Natural killer cell treated with Interleukin-12 subunit alpha and Interleukin-12 subunit beta and Interleukin-15 and Interleukin-18, amount 100 ng/mL, for 72 hours (primary cell): ENCODE measurements at regions not wholly inside any gene's neighbourhood (a gene's known extent, or its start where the extent isn't known, plus 50 kb on each side); places are given as distances from the start of the nearest gene placed in this dataset.

Source experiments
- ATAC-seq, 2 donors: fragments of 150-1000 bp; cut with Tn5 transposase in 1 of 2; sonication (Bioruptor Pico), chemical (Tn5 transposase) in 1 of 2; 2 replicates each; pipeline ENCODE4 v1.10.0; 2021
- DNase-seq: peaks from one replicate; pipeline ENCODE4 v3.0.0; 2022; ENCODE audit warnings: low spot score
- H3K27ac Mint-ChIP-seq, 2 donors: 1 replicate in 1 of 2; 2 replicates in 1 of 2; pipeline ENCODE4 v1.8.0; 2022; ENCODE audit warnings: mixed read lengths in 2 of 2, mild to moderate bottlenecking in 1 of 2, moderate library complexity in 1 of 2
- H3K27me3 Mint-ChIP-seq, 2 donors: 1 replicate in 1 of 2; 2 replicates in 1 of 2; pipeline ENCODE4 v1.8.0; 2022; ENCODE audit warnings: mixed read lengths in 2 of 2
- H3K36me3 Mint-ChIP-seq: one replicate; pipeline ENCODE4 v1.8.0; 2022; ENCODE audit warnings: mixed read lengths
- H3K4me1 Mint-ChIP-seq, 2 donors: 1 replicate in 1 of 2; 2 replicates in 1 of 2; pipeline ENCODE4 v1.8.0; 2022; ENCODE audit warnings: low read depth in 2 of 2, mixed read lengths in 2 of 2, mild to moderate bottlenecking in 1 of 2
- H3K4me3 Mint-ChIP-seq: one replicate; pipeline ENCODE4 v1.8.0; 2022; ENCODE audit warnings: mixed read lengths
- H3K9me3 Mint-ChIP-seq: 2 replicates; pipeline ENCODE4 v1.8.0; 2022; ENCODE audit warnings: mixed read lengths

DNA sequence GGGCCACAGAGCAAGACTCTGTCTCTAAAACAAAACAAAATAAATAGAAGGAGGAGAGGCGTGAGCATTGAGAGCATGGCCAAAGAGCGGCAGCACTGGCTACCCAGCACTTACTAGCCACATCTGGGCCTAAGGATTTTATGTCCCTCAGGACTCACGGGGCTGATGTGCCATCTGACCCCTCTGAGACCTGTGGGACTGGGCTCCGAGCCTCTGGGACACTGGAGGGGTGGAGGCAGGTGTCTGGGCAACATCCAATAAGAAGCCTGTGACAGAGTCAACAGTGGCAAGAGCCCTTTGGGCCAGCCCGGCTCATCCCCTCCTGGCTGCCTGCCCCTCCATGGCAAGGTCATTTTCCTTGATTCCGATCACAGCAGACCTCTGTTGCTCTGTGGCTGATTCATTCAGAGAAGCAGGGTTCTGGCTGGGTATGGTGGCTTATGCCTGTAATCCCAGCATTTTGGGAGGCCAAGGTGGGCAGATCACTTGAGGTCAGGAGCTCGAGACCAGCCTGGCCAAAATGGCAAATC, 60.7 kb downstream of the RRM2 start:
- Mint-ChIP-seq H3K27ac (no peak overlapping the region), H3K9me3 (no peaks in the 10 kb centered on the region), H3K4me1 (no peaks in the 10 kb centered on the region), H3K4me3 (no peak overlapping the region), H3K36me3 (peaks cover 4% of the 10 kb centered on the region), H3K27me3 (no peaks in the 10 kb centered on the region)
- no peak for DNase-seq
- no peak for ATAC-seq

GRCh38 chr2:10184421-10184820, 61.9 kb downstream of the RRM2 start:
- ATAC-seq: no peak
- Mint-ChIP-seq H3K27me3 (no peaks in the 10 kb centered on the region), H3K27ac (no peak overlapping the region), H3K4me1 (no peaks in the 10 kb centered on the region), H3K36me3 (peaks cover 4% of the 10 kb centered on the region), H3K4me3 (no peak overlapping the region), H3K9me3 (no peaks in the 10 kb centered on the region)
- DNase-seq: no peak

- no peak for ATAC-seq
- Mint-ChIP-seq H3K9me3 (peaks cover 4% of the 10 kb centered on the region), H3K27me3 (no peaks in the 10 kb centered on the region), H3K27ac (no peak overlapping the region), H3K4me1 (peaks cover 5 to 6% of the 10 kb centered on the region in 2 donors), H3K36me3 (peaks cover 10% of the 10 kb centered on the region), H3K4me3 (no peak overlapping the region)
- DNase-seq: no peak
Observed at GRCh38 chr2:10185046-10185445, 62.5 kb downstream of the RRM2 start.

DNA sequence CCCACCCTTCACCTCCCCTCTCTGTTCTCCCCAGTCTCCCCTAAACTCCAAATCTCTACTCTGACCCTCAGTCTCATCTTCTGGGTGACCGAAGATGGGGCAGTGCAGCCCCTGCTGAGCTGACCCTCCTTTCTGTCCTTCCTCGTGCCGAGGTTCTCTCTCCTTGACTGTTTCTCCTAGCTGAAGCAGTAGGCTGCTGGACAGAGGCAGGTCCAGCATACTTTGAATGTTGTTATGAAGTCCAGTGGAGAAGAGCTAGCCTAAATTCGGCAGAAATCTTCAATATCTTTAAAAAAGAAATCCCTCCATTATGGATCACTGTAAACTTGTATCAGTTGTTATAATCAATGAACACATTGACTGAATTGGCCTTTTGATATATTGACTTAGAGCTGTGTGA, 63.2 kb downstream of the RRM2 start:
- Mint-ChIP-seq H3K27me3 (no peaks in the 10 kb centered on the region), H3K36me3 (peaks cover 12% of the 10 kb centered on the region), H3K27ac (peak overlapping the region in 1 of 2 donors; percentile 10), H3K4me3 (no peak overlapping the region), H3K4me1 (peaks cover 11 to 12% of the 10 kb centered on the region in 2 donors), H3K9me3 (peaks cover 11% of the 10 kb centered on the region)
- DNase-seq (no peak), ATAC-seq (no peak)

- no peak for DNase-seq
- H3K27ac Mint-ChIP-seq: no peak overlapping the region
- ATAC-seq: no peak
- peaks cover 11 to 12% of the 10 kb centered on the region in 2 donors for H3K4me1 Mint-ChIP-seq
- H3K27me3 Mint-ChIP-seq: no peaks in the 10 kb centered on the region
- peaks cover 8% of the 10 kb centered on the region for H3K36me3 Mint-ChIP-seq
- H3K4me3 Mint-ChIP-seq: no peak overlapping the region
- H3K9me3 Mint-ChIP-seq: peaks cover 11% of the 10 kb centered on the region
Observed at GRCh38 chr2:10186868-10187535, 64.5 kb downstream of the RRM2 start.

- Mint-ChIP-seq H3K9me3 (peaks cover 11% of the 10 kb centered on the region), H3K36me3 (peaks cover 8% of the 10 kb centered on the region), H3K4me1 (peaks cover 11 to 12% of the 10 kb centered on the region in 2 donors), H3K27ac (no peak overlapping the region), H3K27me3 (no peaks in the 10 kb centered on the region), H3K4me3 (no peak overlapping the region)
- DNase-seq (no peak), ATAC-seq (no peak)
Observed at GRCh38 chr2:10187661-10188060, 65.1 kb downstream of the RRM2 start.

DNA sequence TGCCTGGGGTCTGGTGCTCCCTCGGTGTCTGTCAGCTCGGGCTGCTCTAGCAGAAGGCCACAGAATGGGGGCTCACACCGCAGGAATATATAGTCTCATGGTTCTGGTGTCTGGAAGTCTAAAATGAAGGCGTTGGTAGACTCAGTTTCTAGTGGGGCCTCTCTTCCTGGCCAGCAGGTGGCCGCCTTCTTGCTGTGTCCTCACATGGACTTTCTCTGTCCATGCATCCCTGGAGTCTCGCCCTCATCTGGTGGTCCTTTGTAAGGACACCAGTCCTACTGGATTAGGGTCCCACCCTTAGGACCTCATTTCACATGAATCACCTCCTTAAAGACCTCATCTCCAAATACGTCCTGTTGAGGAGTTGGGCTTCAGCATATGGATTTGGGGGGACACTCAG, 65.7 kb downstream of the RRM2 start:
- H3K4me1 Mint-ChIP-seq: peaks cover 11 to 12% of the 10 kb centered on the region in 2 donors
- H3K36me3 Mint-ChIP-seq: peaks cover 8% of the 10 kb centered on the region
- no peaks in the 10 kb centered on the region for H3K27me3 Mint-ChIP-seq
- ATAC-seq (no peak), DNase-seq (no peak)
- peaks cover 11% of the 10 kb centered on the region for H3K9me3 Mint-ChIP-seq
- no peak overlapping the region for H3K4me3 Mint-ChIP-seq
- no peak overlapping the region for H3K27ac Mint-ChIP-seq

DNA sequence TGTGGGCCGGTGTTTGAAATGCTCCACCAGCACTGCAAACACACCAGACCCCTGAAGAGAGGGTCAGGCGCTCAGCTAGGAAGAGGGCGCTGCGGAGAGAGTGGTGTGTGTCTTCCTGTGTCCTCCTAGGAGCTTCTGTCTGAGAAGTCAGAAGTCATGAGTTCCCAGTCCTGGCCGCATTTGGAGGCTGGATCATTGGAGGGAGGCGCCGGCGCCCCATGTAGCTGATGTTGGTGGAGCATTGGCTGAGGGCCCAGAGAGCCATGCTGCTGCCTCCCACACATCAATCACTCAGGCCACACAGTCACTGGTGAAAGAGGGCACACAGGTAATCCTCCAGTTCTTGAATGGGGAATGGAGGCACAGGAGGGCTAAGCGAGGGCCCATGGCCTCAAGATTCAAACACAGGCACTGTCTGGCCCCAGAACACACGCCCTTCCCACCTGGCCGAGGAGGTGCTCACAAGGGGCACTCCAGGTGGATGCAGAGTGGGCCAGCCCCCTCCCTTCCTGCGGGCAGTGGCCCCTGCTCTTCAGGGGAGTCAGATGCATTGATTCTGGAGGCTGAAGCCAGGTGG, 66.3 kb downstream of the RRM2 start:
- Mint-ChIP-seq H3K4me3 (no peak overlapping the region), H3K36me3 (peaks cover 8% of the 10 kb centered on the region), H3K27ac (no peak overlapping the region), H3K9me3 (peaks cover 11% of the 10 kb centered on the region), H3K27me3 (no peaks in the 10 kb centered on the region), H3K4me1 (peaks cover 11 to 12% of the 10 kb centered on the region in 2 donors)
- ATAC-seq: no peak
- no peak for DNase-seq

DNA sequence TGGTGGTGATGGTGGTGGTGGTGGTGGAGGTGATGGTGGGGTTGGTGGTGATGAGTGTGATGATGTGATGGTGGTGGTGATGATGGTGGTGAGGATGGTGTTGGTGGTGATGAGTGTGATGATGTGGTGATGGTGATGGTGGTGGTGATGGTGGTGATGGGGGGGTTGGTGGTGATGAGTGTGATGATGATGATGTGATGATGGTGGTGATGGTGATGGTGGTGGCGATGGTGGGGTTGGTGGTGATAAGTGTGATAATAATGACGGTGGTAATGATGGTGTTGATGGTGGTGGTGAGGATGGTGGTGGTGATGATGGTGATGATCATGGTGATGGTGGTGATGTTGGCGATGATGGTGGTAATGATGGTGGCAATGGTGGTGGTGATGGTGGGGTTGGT, 67.7 kb downstream of the RRM2 start:
- Mint-ChIP-seq H3K9me3 (peaks cover 11% of the 10 kb centered on the region), H3K36me3 (peaks cover 8% of the 10 kb centered on the region), H3K27me3 (no peaks in the 10 kb centered on the region), H3K27ac (peak overlapping the region; percentile 38 to 76), H3K4me3 (no peak overlapping the region), H3K4me1 (peaks cover 11 to 12% of the 10 kb centered on the region in 2 donors)
- ATAC-seq (no peak), DNase-seq (no peak)

- no peaks in the 10 kb centered on the region for H3K27me3 Mint-ChIP-seq
- H3K4me3 Mint-ChIP-seq: no peak overlapping the region
- ATAC-seq (no peak), DNase-seq (no peak)
- no peak overlapping the region for H3K27ac Mint-ChIP-seq
- H3K36me3 Mint-ChIP-seq: peaks cover 8% of the 10 kb centered on the region
- H3K9me3 Mint-ChIP-seq: peaks cover 11% of the 10 kb centered on the region
- peaks cover 11 to 12% of the 10 kb centered on the region in 2 donors for H3K4me1 Mint-ChIP-seq
Observed at GRCh38 chr2:10190737-10191532, 68.4 kb downstream of the RRM2 start.

DNA sequence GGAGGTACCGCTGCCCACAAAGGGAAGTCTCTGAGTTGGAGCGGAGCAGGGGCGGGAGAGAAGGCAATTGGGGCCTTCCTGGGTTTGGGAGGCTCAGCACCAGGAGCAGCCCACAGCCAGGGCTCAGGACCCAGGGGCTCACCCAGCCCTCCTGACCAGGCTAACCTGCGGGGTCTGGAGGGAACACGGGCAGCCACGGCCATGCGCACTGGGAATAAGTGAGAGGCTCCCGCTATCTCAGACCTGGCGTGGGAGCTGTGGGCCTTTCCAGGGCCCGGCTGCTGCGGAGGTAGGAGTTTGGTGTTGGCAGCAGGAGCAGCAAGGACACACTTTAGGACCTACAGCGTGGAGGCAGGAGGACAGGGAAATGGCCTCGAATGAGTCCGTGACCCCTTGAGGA, 69.0 kb downstream of the RRM2 start:
- Mint-ChIP-seq H3K9me3 (peaks cover 11% of the 10 kb centered on the region), H3K36me3 (peaks cover 8% of the 10 kb centered on the region), H3K27me3 (no peaks in the 10 kb centered on the region), H3K27ac (no peak overlapping the region), H3K4me3 (no peak overlapping the region), H3K4me1 (peaks cover 11 to 12% of the 10 kb centered on the region in 2 donors)
- no peak for DNase-seq
- no peak for ATAC-seq

GRCh38 chr2:10192392-10193015, 70.0 kb downstream of the RRM2 start:
- Mint-ChIP-seq H3K36me3 (peaks cover 8% of the 10 kb centered on the region), H3K27ac (no peak overlapping the region)
- no peak for ATAC-seq

DNA sequence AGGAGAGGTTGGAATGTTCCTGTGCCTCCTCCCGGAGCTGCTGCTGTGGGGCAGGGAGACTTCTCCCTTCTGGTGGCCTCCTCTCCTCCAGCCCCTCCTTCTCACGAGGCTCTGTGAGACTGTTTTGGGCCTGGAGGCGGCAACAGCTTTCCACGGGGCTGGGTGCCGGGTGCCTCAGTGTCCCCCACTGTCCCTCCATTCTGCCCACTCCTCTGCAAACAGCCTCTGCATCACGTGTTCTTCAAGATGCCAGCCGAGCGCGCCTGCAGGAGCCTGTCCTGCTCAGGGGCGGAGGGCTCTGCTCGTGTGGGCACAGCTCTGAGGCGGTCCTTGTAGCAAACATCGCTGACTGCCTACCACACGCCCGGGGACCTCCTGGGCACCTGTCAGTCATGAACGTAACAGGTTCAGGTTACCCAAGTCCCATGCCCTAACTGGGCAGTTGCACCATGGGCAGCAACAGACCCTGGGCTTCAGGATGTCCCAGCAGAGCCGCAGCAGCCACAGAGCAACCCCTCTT, 70.8 kb downstream of the RRM2 start:
- Mint-ChIP-seq H3K27ac (no peak overlapping the region), H3K4me1 (peaks cover 11 to 12% of the 10 kb centered on the region in 2 donors), H3K36me3 (peaks cover 8% of the 10 kb centered on the region), H3K27me3 (no peaks in the 10 kb centered on the region), H3K9me3 (peaks cover 11% of the 10 kb centered on the region), H3K4me3 (no peak overlapping the region)
- ATAC-seq (no peak), DNase-seq (no peak)

More at GRCh38 chr2:10192392-10193015, 70.0 kb downstream of the RRM2 start:
- Mint-ChIP-seq H3K9me3 (peaks cover 11% of the 10 kb centered on the region), H3K4me3 (no peak overlapping the region), H3K27me3 (no peaks in the 10 kb centered on the region), H3K4me1 (peaks cover 11 to 12% of the 10 kb centered on the region in 2 donors)
- DNase-seq: no peak
